ENCODE measurements at regions not wholly inside any gene's neighbourhood (a gene's known extent, or its start where the extent isn't known, plus 50 kb on each side); places are given as distances from the start of the nearest gene placed in this dataset.

- dilution Hi-C loops (cut with MboI; ENCODE audit: extremely low pct_ligation_motif_present, low sequenced_read_pairs), result no loop called here
Observed at GRCh38 chr14:43903209-43903608, 603.9 kb downstream of the FSCB start.

More at GRCh38 chr14:43903209-43903608, 603.9 kb downstream of the FSCB start:
- Histone ChIP-seq H4K20me1 (replicated peaks; ENCODE audit: control insufficient read depth, extremely low read depth, insufficient read depth, low read length) (no peaks in the 10 kb centered on the region), H3K9me1 (replicated peaks; ENCODE audit: control insufficient read depth, extremely low read depth, insufficient read depth, low read length) (no peaks in the 10 kb centered on the region), H3K4me2 (ENCODE audit: insufficient read depth, low read length) (no peak overlapping the region), H3K27ac (ENCODE audit: insufficient read depth, low read depth, low read length) (no peak overlapping the region), H3K4me1 (ENCODE audit: control insufficient read depth, extremely low read depth, insufficient read depth, low read length) (no peaks in the 10 kb centered on the region), H3K79me2 (ENCODE audit: control insufficient read depth, insufficient read depth, low read length) (no peaks in the 10 kb centered on the region), H3K27me3 (ENCODE audit: control insufficient read depth in 2 of 2, insufficient read depth in 2 of 2, low read length in 2 of 2) (no peaks in the 10 kb centered on the region), H3K4me3 (replicated peaks in 1 of 3; ENCODE audit: insufficient read depth in 1 of 3, low read depth in 1 of 3, low read length in 3 of 3) (no peak overlapping the region), H3K9me3 (replicated peaks; ENCODE audit: control insufficient read depth, insufficient read depth, low read length) (no peaks in the 10 kb centered on the region), H3K9ac (replicated peaks; ENCODE audit: extremely low read depth, insufficient read depth, low read length) (no peak overlapping the region), H3K36me3 (ENCODE audit: control insufficient read depth in 2 of 2, extremely low read depth in 1 of 2, insufficient read depth in 2 of 2, low read length in 2 of 2) (no peaks in the 10 kb centered on the region), H2AFZ (ENCODE audit: low read depth, low read length) (no peak overlapping the region)
- POLR2A ChIA-PET, result no interaction called here
- DNase-seq (ENCODE audit: low read depth, low spot score) (no peak), FAIRE-seq (no peak)
- BruUV-seq (replicated peaks), result no TSS peak
- intact Hi-C loops (cut with micrococcal nuclease), result no loop called here
- TF ChIP-seq FOS (IDR thresholded peaks at IDR 0.05; ENCODE audit: borderline replicate concordance, insufficient read depth, low read length) (no peak), GATA2 (IDR thresholded peaks at IDR 0.05; ENCODE audit: insufficient read depth, insufficient read length, low read depth, low read length) (no peak), POLR2AphosphoS5 (IDR thresholded peaks at IDR 0.05; ENCODE audit: insufficient read depth, low read depth, low read length) (no peak), POLR2A (IDR thresholded peaks at IDR 0.05; ENCODE audit: low read depth, low read length) (no peak), JUN (IDR thresholded peaks at IDR 0.05; ENCODE audit: borderline replicate concordance, insufficient read depth, insufficient read length, low read depth) (no peak), EZH2 (IDR thresholded peaks at IDR 0.05; ENCODE audit: borderline replicate concordance, low read depth, low read length, severe bottlenecking) (no peak), MAX (IDR thresholded peaks at IDR 0.05; ENCODE audit: insufficient read depth, insufficient read length) (no peak), CTCF (IDR thresholded peaks at IDR 0.05; ENCODE audit: extremely low read depth in 1 of 2, insufficient read depth in 1 of 2, low read depth in 1 of 2, low read length in 2 of 2) (no peak), MYC (IDR thresholded peaks at IDR 0.05; ENCODE audit: low read depth, low read length) (no peak)
- CTCF ChIA-PET, result no interaction called here

Data from endothelial cell of umbilical vein (primary cell).